ENCODE measurements at regions not wholly inside any gene's neighbourhood (a gene's known extent, or its start where the extent isn't known, plus 50 kb on each side); places are given as distances from the start of the nearest gene placed in this dataset.

DNA sequence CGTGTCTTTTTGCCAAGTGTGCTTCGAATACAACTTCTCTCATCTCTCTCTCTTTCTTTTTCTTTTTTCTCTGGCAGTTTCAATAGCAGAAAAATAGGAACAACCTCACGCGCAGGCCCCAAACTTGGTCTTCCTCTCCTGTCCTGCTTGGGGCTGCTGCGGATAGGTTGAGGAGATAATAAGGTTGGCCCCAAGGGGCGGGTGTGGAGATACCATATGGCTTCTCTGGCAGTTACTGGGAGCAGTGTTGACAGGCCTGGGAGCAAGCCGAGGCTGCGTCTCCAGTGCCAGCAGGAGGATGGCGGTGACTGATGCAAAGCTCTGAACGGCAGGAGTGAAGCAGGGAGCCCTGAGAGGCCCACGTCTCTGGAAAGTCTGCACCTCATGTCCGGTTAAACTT, 89.5 kb upstream of the MANSC4 start:
- no peak overlapping the region for H3K4me3 Mint-ChIP-seq
- no peaks in the 10 kb centered on the region for H3K27me3 Mint-ChIP-seq (ENCODE audit: low read depth, poor library complexity)
- peaks cover 22% of the 10 kb centered on the region for H3K9me3 Mint-ChIP-seq
- TF ChIP-seq CTCF (IDR thresholded peaks at IDR 0.05), result no peak
- peaks cover 11% of the 10 kb centered on the region for H3K4me1 Mint-ChIP-seq
- no peak overlapping the region for H3K27ac Mint-ChIP-seq
- H3K36me3 Mint-ChIP-seq (ENCODE audit: low read depth), result peaks cover under 1% of the 10 kb centered on the region
- no peak for DNase-seq

- no peak for TF ChIP-seq CTCF (IDR thresholded peaks at IDR 0.05)
- peaks cover 11% of the 10 kb centered on the region for H3K4me1 Mint-ChIP-seq
- no peak for DNase-seq
- H3K27me3 Mint-ChIP-seq (ENCODE audit: low read depth, poor library complexity), result no peaks in the 10 kb centered on the region
- H3K27ac Mint-ChIP-seq, result no peak overlapping the region
- no peak overlapping the region for H3K4me3 Mint-ChIP-seq
- H3K9me3 Mint-ChIP-seq, result peaks cover 19% of the 10 kb centered on the region
- no peaks in the 10 kb centered on the region for H3K36me3 Mint-ChIP-seq (ENCODE audit: low read depth)
Measured at GRCh38 chr12:27868139-27868538, 88.1 kb upstream of the MANSC4 start.

- Mint-ChIP-seq H3K27ac (no peak overlapping the region), H3K36me3 (ENCODE audit: low read depth) (no peaks in the 10 kb centered on the region), H3K27me3 (ENCODE audit: low read depth, poor library complexity) (no peaks in the 10 kb centered on the region), H3K9me3 (peaks cover 6% of the 10 kb centered on the region), H3K4me1 (peaks cover 11% of the 10 kb centered on the region), H3K4me3 (no peak overlapping the region)
- no peak for DNase-seq
- no peak for TF ChIP-seq CTCF (IDR thresholded peaks at IDR 0.05)
Measured at GRCh38 chr12:27866373-27867101, 86.5 kb upstream of the MANSC4 start.

DNA sequence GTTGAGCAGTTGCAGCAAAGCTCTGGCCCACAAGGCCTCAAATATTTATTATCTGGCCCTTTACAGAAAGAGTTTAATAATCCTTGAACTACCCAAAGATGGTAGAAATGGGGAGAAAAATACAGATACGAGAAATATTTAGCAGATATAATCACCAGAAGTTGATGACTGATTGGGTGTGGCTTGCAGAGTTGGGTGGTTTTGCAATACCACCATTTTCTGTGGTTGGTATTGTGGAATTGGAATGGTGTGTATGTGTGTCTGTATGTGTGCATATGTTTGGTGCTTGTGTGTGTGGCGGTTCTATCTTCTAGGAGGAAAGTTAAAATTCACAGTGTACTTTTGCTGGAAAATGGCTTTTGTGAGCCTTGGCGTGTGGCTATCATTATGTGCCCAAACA, 85.4 kb upstream of the MANSC4 start:
- DNase-seq, result no peak
- TF ChIP-seq CTCF (IDR thresholded peaks at IDR 0.05), result no peak
- Mint-ChIP-seq H3K4me1 (peaks cover 11% of the 10 kb centered on the region), H3K27ac (no peak overlapping the region), H3K27me3 (ENCODE audit: low read depth, poor library complexity) (no peaks in the 10 kb centered on the region), H3K9me3 (no peaks in the 10 kb centered on the region), H3K36me3 (ENCODE audit: low read depth) (no peaks in the 10 kb centered on the region), H3K4me3 (no peak overlapping the region)

DNA sequence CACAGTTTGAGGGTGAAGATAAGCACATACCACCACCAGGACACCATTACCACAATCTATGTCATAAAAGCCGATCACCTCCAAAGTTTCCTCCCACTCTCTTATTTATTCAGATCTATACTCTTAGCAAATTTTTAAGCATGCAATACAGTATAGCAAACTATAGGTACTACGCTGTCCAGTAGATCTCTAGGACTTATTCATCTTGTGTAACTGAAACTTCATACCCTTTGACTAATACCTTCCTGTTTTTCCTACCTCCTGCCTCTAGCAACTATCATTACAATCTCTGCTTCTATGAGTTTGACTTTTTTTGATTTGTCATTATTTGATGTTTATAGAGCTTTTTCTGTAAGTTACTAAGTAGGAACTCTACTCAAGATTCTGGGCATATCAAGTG, 84.5 kb upstream of the MANSC4 start:
- H3K4me3 Mint-ChIP-seq, result no peak overlapping the region
- no peak for DNase-seq
- no peak overlapping the region for H3K27ac Mint-ChIP-seq
- no peaks in the 10 kb centered on the region for H3K36me3 Mint-ChIP-seq (ENCODE audit: low read depth)
- peaks cover 11% of the 10 kb centered on the region for H3K4me1 Mint-ChIP-seq
- no peaks in the 10 kb centered on the region for H3K9me3 Mint-ChIP-seq
- TF ChIP-seq CTCF (IDR thresholded peaks at IDR 0.05), result no peak
- no peaks in the 10 kb centered on the region for H3K27me3 Mint-ChIP-seq (ENCODE audit: low read depth, poor library complexity)

GRCh38 chr12:27863839-27864238, 83.8 kb upstream of the MANSC4 start:
- no peak for DNase-seq
- Mint-ChIP-seq H3K9me3 (no peaks in the 10 kb centered on the region), H3K27me3 (ENCODE audit: low read depth, poor library complexity) (no peaks in the 10 kb centered on the region), H3K4me3 (no peak overlapping the region), H3K27ac (no peak overlapping the region), H3K4me1 (peaks cover 11% of the 10 kb centered on the region), H3K36me3 (ENCODE audit: low read depth) (no peaks in the 10 kb centered on the region)
- no peak for TF ChIP-seq CTCF (IDR thresholded peaks at IDR 0.05)
